PC-3 (cell line): ENCODE measurements at regions not wholly inside any gene's neighbourhood (a gene's known extent, or its start where the extent isn't known, plus 50 kb on each side); places are given as distances from the start of the nearest gene placed in this dataset.

Source experiments
- CTCF ChIP-seq: fragments of 300-600 bp; sonication (generic); conservative IDR thresholded peaks from 2 replicates; pipeline ENCODE4 v1.5.1; 2017; ENCODE audit warnings: antibody characterized with exemption, low read depth, mild to moderate bottlenecking, low read length
- EZH2 ChIP-seq: fragments of 300-600 bp; sonication (generic); IDR thresholded peaks from one replicate; pipeline ENCODE4 v1.6.1; 2017; ENCODE audit warnings: antibody characterized with exemption, mild to moderate bottlenecking, low read length; ENCODE audit not compliant: unreplicated experiment

- no peak for TF ChIP-seq CTCF
- TF ChIP-seq EZH2, result no peak
Observed at GRCh38 chr5:29769474-29769873, 1424.0 kb upstream of the CDH6 start.
